Liver (tissue), 8 donors: ENCODE measurements at regions not wholly inside any gene's neighbourhood (a gene's known extent, or its start where the extent isn't known, plus 50 kb on each side); places are given as distances from the start of the nearest gene placed in this dataset.

Source experiments
- DNase-seq: peaks from one replicate; pipeline ENCODE4 v3.0.0-alpha.2; 2017; ENCODE audit warnings: low spot score
- H3K27ac ChIP-seq, 2 donors: one replicate each; pipeline ENCODE4 v1.7.0; 2013; ENCODE audit warnings: inconsistent platforms in 2 of 2, low read length in 2 of 2, control low read depth in 1 of 2, low read depth in 1 of 2, mild to moderate bottlenecking in 1 of 2
- H3K27me3 ChIP-seq, 4 donors: one replicate each; pipeline versions ENCODE4 v1.6.1 to v1.7.0; 2013; ENCODE audit warnings: low read length in 3 of 4, inconsistent platforms in 1 of 4, mild to moderate bottlenecking in 1 of 4, moderate library complexity in 1 of 4; ENCODE audit not compliant: control insufficient read depth in 4 of 4, insufficient read depth in 4 of 4
- H3K36me3 ChIP-seq, 4 donors: one replicate each; pipeline versions ENCODE4 v1.6.1 to v1.7.0; 2013; ENCODE audit warnings: low read length in 3 of 4, mild to moderate bottlenecking in 3 of 4, low read depth in 1 of 4, moderate library complexity in 1 of 4; ENCODE audit not compliant: control insufficient read depth in 4 of 4, insufficient read depth in 3 of 4
- H3K4me1 ChIP-seq, 4 donors: one replicate each; pipeline versions ENCODE4 v1.6.1 to v1.7.0; 2013; ENCODE audit warnings: low read length in 3 of 4, mild to moderate bottlenecking in 3 of 4, moderate library complexity in 1 of 4; ENCODE audit not compliant: control insufficient read depth in 4 of 4, insufficient read depth in 4 of 4
- H3K4me3 ChIP-seq, 3 donors: one replicate each; pipeline versions ENCODE4 v1.6.1 to v1.7.0; 2013; ENCODE audit warnings: low read length in 3 of 3, control low read depth in 1 of 3, low read depth in 1 of 3, mild to moderate bottlenecking in 1 of 3
- H3K9ac ChIP-seq, 2 donors: one replicate each; pipeline ENCODE4 v1.7.0; 2013; ENCODE audit warnings: low read length in 2 of 2, mild to moderate bottlenecking in 2 of 2, moderate library complexity in 2 of 2, control low read depth in 1 of 2, low read depth in 1 of 2
- H3K9me3 ChIP-seq, 4 donors: one replicate each; pipeline versions ENCODE4 v1.6.1 to v1.7.0; 2013; ENCODE audit warnings: low read length in 3 of 4; ENCODE audit not compliant: control insufficient read depth in 4 of 4
- ATF3 ChIP-seq: IDR thresholded peaks from 2 replicates; pipeline ENCODE4 v1.6.1; 2016; ENCODE audit warnings: antibody characterized with exemption
- CTCF ChIP-seq: fragments of 150-350 bp; IDR thresholded peaks from 2 replicates; pipeline ENCODE4 v1.5.1; 2017; ENCODE audit warnings: improper control_type of control experiment, low read depth, low read length; ENCODE audit not compliant: missing input control
- EGR1 ChIP-seq, 2 donors: IDR thresholded peaks; 2 replicates each; pipeline ENCODE4 v1.6.1; 2016 to 2018; ENCODE audit warnings: antibody characterized with exemption in 2 of 2, low read depth in 2 of 2
- FOXA1 ChIP-seq: IDR thresholded peaks from 2 replicates; pipeline ENCODE4 v1.6.1; 2016; ENCODE audit warnings: antibody characterized with exemption
- FOXA2 ChIP-seq: IDR thresholded peaks from 2 replicates; pipeline ENCODE4 v1.6.1; 2016; ENCODE audit warnings: antibody characterized with exemption
- GABPA ChIP-seq, 2 donors: IDR thresholded peaks in 1 of 2; conservative IDR thresholded peaks in 1 of 2; 2 replicates each; pipeline ENCODE4 v1.6.1; 2016; ENCODE audit warnings: antibody characterized with exemption in 2 of 2, mild to moderate bottlenecking in 1 of 2, moderate library complexity in 1 of 2
- HNF4A ChIP-seq, 2 donors: conservative IDR thresholded peaks; 2 replicates each; pipeline ENCODE4 v1.6.1; 2016; ENCODE audit warnings: antibody characterized with exemption in 2 of 2, mild to moderate bottlenecking in 2 of 2
- HNF4G ChIP-seq: IDR thresholded peaks from 2 replicates; pipeline ENCODE4 v1.6.1; 2016; ENCODE audit warnings: antibody characterized with exemption
- JUND ChIP-seq, 2 donors: IDR thresholded peaks; 2 replicates each; pipeline ENCODE4 v1.6.1; 2016; ENCODE audit warnings: antibody characterized with exemption in 2 of 2
- MAX ChIP-seq: IDR thresholded peaks from 2 replicates; pipeline ENCODE4 v1.6.1; 2016; ENCODE audit warnings: antibody characterized with exemption
- NR2F2 ChIP-seq: IDR thresholded peaks from 2 replicates; pipeline ENCODE4 v1.6.1; 2016; ENCODE audit warnings: antibody characterized with exemption
- RAD21 ChIP-seq, 2 donors: IDR thresholded peaks; 2 replicates each; pipeline ENCODE4 v1.6.1; 2016; ENCODE audit warnings: antibody characterized with exemption in 2 of 2, mild to moderate bottlenecking in 2 of 2
- REST ChIP-seq: IDR thresholded peaks from 2 replicates; pipeline ENCODE4 v1.6.1; 2016; ENCODE audit warnings: antibody characterized with exemption, mild to moderate bottlenecking
- RXRA ChIP-seq, 2 donors: IDR thresholded peaks; 2 replicates each; pipeline ENCODE4 v1.6.1; 2017 to 2018; ENCODE audit warnings: antibody characterized with exemption in 2 of 2, mild to moderate bottlenecking in 1 of 2
- SP1 ChIP-seq: IDR thresholded peaks from 2 replicates; pipeline ENCODE4 v1.6.1; 2018; ENCODE audit warnings: antibody characterized with exemption, mild to moderate bottlenecking
- TAF1 ChIP-seq: conservative IDR thresholded peaks from 2 replicates; pipeline ENCODE4 v1.6.1; 2016; ENCODE audit warnings: antibody characterized with exemption, mild to moderate bottlenecking
- YY1 ChIP-seq: IDR thresholded peaks from 2 replicates; pipeline ENCODE4 v1.6.1; 2016; ENCODE audit warnings: antibody characterized with exemption, mild to moderate bottlenecking
- ZBTB33 ChIP-seq: IDR thresholded peaks from 2 replicates; pipeline ENCODE4 v1.6.1; 2016; ENCODE audit warnings: antibody characterized with exemption
- WGBS: extraction: QIAGEN DNeasy Blood & Tissue Kit; methylation state at CpG from one replicate; pipeline ENCODE4 v1.1.7; 2013; 5-methylcytosine and 5-hydroxymethylcytosine counted together
- donor health status: healthy.
- donor health status: healthy.
- donor health status: healthy.
- donor health status: healthy.
- donor health status: healthy.

DNA sequence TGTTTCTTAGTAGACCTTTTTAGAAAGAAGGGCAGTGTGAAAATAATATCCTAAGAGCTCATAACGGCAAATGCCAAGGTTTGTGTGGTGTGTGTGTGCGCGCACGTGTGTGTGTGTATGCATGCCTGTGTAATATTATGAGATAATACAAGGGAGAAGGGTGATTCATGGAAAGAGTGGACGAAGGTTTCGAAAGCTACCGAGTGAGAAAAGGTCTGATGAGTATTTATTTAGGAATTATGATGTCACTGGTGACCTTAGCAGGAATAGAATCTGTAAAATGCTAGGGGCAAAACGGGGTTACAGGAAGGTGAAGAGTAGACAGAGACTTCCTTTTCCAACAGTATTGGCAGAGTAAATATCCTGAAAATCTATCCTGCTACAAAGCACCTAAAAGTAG lies 107.3 kb downstream of the AHR start:
- WGBS: 55% methylated on average over 8 of the region's 8 CpGs
- Histone ChIP-seq H3K4me3 (no peak overlapping the region), H3K9ac (no peak overlapping the region), H3K9me3 (no peaks in the 10 kb centered on the region), H3K4me1 (peaks cover 3 to 37% (median 22%) of the 10 kb centered on the region in 4 donors), H3K27me3 (no peaks in the 10 kb centered on the region), H3K36me3 (no peaks in the 10 kb centered on the region), H3K27ac (peak overlapping the region in 1 of 2 donors; percentile 13)
- DNase-seq: no peak
- TF ChIP-seq SP1 (peak; percentile 29), MAX (no peak), YY1 (no peak), ZBTB33 (no peak), NR2F2 (peak; percentile 70), CTCF (no peak), TAF1 (no peak), RAD21 (IDR thresholded peaks at IDR 0.05) (peak; percentile 29 to 32), HNF4G (no peak), ATF3 (no peak), HNF4A (conservative IDR thresholded peaks at IDR 0.05) (peak in 1 of 2 donors; percentile 5), JUND (IDR thresholded peaks at IDR 0.05) (peak in 1 of 2 donors; percentile 65), FOXA2 (no peak), RXRA (IDR thresholded peaks at IDR 0.05) (peak; percentile 28 to 55), FOXA1 (no peak), REST (no peak), GABPA (IDR thresholded peaks at IDR 0.05 in 1 of 2, conservative IDR thresholded peaks at IDR 0.05 in 1 of 2) (no peak), EGR1 (IDR thresholded peaks at IDR 0.05; ENCODE audit: low read depth in 2 of 2) (no peak)
